ENCODE measurements at regions not wholly inside any gene's neighbourhood (a gene's known extent, or its start where the extent isn't known, plus 50 kb on each side); places are given as distances from the start of the nearest gene placed in this dataset.

DNA sequence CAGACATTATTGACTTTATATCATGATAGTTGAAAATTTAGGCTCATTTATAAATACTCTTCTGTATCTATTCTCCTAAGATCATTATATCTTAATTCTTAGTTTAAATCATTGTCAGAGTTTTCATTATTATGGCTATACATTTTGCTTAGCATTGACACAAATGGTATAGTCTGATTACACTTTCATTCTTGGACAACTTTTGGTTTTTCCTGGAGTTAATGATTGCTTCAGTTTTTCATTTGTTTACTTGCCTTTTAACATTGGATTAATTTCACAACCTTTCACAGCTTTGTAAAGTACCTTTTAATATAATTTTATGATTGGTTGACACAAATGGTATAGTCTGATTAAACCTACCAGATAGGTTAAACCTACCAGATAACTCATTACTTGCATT is 298.2 kb downstream of the DYSF start:
- no peak for DNase-seq

DNA sequence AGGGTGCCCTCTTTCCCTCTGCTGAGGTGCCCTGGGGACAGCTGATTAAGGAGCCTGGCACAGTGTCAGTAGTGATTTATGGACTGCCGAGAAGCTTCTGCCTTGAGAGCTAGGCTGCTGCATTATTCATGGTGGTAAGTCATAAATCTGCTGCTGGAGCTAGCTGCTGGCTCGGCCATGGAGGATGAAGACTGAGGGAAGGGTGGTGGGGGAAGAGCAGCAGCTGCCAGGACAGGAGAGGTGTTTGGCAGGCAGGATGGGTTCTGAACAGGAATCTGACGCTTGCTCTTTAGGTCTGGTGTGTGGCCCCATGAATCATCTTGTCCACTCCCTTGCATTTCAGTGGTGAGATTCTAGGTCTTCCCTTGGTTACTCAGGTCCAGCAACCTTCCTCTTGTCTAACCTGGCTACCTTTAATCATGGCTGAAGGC is 296.3 kb downstream of the DYSF start:
- DNase-seq: no peak

DNA sequence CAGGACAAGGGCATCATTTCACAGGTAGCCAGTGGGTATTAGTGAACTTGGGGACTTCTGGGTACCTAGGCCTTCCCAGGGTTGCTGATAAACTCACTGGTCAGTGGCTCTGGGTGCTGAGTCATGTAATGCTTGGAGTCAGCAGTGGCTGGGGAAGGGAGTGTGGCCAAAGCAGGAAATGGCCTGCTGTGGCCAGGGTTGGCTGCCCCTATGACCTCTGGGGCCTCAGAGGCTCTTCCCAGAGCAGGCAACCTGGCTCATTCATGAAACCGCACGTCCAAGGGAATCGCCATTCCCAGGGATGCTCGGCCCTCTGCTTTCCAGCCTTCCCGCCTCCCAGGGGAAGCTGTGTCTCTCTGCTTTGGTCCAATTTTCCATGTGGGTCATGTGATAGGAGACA is 294.9 kb downstream of the DYSF start:
- no peak for DNase-seq

DNA sequence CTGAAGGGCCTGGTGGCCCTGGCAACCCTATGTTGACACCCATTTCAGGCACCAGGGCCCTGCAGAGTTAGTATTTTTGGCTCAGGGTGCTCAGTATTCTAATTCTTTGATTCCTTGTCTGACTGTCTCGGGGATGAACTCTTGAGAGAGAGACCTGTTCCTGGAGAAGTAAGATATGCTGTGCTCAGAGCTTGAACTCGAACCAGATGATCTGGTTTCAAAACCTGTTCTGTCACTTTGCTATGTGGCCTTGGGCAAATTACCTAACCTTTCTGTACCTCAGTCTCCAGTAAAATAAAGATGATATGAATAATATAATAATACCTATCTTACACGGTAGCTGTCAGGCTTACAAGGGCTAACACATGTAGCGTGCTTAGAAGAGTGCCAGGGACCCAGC is 294.2 kb downstream of the DYSF start:
- no peak for DNase-seq

DNA sequence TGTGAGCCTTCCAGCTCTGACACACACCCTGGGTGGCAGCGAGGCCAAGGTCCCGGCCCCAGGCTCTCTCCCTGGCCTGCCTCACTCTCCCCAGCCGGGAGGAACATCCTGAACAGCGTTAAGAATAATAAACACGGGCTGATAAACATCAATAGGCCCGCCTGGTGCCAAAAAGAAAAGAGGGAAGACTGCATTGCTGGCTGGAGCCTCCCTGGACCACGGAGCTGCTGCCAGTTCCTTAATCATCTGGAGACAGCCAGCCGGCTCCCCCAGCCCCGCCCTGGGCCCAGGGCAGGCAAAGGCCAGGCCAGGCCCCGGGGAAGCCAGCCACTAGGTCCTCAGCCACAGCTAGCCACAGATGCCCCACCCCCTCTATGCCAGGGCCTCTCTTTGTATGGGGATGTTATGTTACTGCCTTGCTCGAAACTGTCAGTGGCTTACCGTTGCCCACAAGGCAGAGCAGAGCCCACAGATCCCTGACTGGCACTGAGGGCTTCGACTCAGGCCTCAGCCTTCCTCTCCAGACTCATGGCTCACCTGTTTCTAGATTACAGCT is 293.7 kb downstream of the DYSF start:
- DNase-seq: no peak

DNA sequence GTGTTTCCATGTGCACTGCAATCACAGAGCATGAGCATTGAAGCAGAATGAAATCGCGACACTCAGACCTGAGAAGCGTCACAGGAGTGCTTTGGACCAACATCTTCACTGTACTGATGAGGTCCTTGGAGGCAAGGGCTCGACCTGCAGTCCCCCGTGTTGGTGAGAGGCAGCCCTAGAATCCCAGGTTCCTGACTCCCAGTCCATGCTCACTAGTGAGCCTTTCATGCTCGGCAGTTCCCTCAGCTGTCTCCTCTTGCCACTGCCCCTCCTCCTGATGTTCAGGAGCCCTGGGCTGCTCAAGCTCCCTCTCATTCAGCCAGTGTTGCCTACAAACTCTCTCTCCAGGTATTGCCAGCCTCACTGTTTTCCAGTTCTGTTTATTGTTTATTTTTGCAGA is 291.4 kb downstream of the DYSF start:
- no peak for DNase-seq

DNA sequence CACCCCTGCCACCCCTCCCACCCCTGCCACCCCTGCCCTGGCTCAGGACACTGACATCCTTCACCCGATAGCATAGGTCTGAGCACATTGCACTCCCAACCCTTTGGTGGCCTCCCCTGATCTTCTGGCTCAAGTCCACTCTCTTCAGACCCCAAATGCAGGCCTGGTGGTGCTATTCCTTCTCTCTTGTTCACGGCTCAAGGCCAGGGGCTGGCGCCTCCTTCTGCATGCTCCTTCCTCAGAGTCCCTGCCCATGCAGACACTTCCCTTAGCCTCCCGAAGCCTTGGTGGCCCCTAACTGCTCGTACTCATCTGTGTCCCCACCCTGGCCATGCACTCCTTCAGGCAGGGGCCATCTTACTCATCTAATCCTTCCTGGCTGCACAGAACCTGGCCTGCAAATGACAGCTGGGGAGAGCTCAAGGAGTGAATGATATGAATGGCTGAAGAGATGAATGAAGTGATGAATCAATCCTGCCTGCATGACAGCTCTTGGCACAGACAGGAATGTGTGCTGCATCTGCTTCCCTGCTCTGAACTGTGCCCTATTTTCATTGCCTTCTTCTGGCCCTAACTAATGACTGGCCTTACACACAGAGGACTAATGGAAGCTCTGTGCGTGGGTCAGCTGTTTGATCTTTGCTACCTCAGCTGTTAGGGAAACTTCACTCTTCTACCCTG is 290.8 kb downstream of the DYSF start:
- no peak for DNase-seq

DNA sequence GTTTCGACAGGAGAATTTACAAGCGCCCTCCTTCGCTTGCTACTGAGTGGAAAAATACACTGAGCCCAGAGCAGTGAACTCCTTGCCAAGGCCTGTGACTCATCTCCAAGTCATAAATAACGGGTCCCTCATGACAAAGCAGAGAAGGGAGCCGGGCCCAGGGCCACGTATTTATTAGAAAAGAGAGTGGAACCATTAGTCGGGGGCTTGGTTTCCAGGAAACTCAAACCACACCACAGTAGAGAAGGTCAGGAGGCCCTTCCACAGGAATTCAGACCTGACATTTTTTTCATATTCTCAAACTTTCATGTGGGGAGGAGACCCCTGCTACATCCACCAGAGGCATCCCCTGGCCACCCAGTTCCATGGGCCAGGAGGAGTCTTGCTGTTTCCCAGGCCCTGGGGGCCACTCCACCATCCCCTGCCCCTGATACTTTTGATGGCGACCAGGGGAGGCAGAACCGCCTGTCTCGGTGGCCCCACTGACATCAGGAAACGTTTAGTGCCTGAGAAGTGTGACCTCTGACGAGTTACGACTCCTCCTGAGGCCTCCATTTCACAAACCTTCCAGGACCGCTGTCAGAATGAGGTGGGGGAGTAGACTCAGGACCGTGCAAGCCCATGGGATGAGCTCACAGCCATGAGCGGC is 289.7 kb downstream of the DYSF start:
- DNase-seq: no peak

DNA sequence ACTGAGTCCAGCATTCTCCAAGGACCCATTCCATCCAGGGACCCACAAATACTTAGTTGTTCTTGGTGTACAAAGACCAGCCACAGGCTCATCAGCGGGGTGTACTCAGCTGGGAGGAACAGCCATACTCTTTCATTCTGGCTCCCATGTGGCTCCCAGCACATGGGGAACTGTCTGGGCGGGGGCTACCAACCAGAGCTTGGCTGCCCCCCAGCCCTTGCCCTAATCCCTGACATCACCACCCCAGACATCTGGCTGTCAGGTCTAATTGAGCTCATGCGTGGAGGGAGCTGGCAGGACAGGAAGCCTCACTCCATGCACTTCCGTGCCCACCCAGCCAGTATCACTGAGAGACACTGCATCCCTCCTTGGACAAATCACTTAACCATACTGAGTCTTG is 283.6 kb downstream of the DYSF start:
- no peak for DNase-seq

DNA sequence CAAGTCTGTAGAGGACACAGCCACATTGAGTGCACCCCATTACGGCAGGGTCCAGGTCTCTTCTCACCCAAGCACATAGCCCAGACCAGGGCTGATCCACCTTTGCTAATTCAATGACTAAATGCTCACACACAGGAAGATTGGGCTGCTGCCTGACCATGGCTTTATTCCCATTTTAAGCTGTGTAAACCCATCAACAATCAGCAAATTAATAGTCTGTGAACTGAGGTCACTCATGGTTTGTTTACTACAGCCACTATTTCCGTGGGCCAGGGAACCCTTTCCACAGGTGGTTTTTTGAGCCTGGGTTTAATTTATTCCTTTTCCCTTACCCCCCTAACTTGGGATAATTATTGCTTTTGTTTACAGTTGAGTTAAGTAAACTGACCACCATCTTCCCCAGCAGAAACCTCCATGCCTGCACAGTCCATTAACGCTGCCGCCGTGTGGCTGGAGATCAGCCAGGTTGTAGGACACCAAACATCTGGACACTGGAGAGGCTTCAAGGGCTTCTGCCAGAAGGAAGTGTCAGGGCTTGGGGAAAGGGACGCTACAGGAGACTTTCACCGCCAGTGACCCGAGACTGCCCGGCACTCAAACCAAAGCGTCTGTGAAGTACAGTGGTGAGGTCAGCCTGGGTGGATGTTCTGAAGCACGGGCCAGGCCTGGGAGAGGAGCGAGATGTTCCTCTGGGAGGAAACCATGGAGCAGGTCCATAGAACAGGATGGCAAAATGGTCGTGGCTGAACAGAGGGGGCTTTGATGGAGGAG is 282.9 kb downstream of the DYSF start:
- no peak for DNase-seq
